ENCODE measurements at regions not wholly inside any gene's neighbourhood (a gene's known extent, or its start where the extent isn't known, plus 50 kb on each side); places are given as distances from the start of the nearest gene placed in this dataset.
"Not testable (repeated sequence)": the region's sequence is repeated elsewhere in the genome, so short reads cannot be mapped to it uniquely, and the experiment has no call there.

DNA sequence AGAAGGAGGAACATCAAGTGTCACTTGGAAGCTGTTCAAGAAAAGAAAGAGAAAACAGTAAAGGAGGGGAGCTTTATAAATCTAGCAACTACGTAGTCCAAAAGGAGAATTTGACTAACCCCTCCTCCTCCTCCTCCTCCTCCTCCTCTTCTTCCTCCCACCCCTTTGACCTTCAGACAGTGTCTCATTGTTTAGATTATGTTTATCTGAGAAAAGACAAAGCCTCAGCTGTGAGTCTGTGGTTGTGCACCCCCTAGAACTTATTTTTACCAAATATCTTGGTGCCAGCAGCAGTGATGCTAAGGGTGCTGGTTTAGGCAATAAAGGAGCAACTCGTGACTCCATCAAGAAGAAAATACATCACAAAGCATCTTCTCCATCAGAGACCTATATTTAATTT, 68.9 kb upstream of the BMP2K start:
- WGBS, 2 donors = 68 to 75% methylated on average over 2 of the region's 2 CpGs
- TF ChIP-seq POLR2A (IDR thresholded peaks at IDR 0.05) (no peak), CTCF (IDR thresholded peaks at IDR 0.05) (no peak)
- intact Hi-C loops (cut with DNase I; ENCODE audit: low total_unique reads) = no loop called here
- DNase-seq (ENCODE audit: low spot score in 2 of 2) = no peak
- H3K4me3 ChIP-seq (ENCODE audit: low read depth, poor library complexity, severe bottlenecking) = no peak overlapping the region

GRCh38 chr4:78707793-78708192, 68.4 kb upstream of the BMP2K start:
- no peak for DNase-seq (ENCODE audit: low spot score in 2 of 2)
- WGBS, 2 donors = 88 to 92% methylated on average over 5 of the region's 5 CpGs
- intact Hi-C loops (cut with DNase I; ENCODE audit: low total_unique reads) = no loop called here
- TF ChIP-seq CTCF (IDR thresholded peaks at IDR 0.05) = no peak
- no peak for TF ChIP-seq POLR2A (IDR thresholded peaks at IDR 0.05)
- H3K4me3 ChIP-seq (ENCODE audit: low read depth, poor library complexity, severe bottlenecking) = no peak overlapping the region

GRCh38 chr4:78710536-78710935, 65.6 kb upstream of the BMP2K start:
- intact Hi-C loops (cut with DNase I; ENCODE audit: low total_unique reads) = no loop called here
- H3K4me3 ChIP-seq (ENCODE audit: low read depth, poor library complexity, severe bottlenecking) = no peak overlapping the region
- TF ChIP-seq CTCF (IDR thresholded peaks at IDR 0.05) (no peak), POLR2A (IDR thresholded peaks at IDR 0.05) (no peak)
- DNase-seq (ENCODE audit: low spot score in 2 of 2) = no peak

DNA sequence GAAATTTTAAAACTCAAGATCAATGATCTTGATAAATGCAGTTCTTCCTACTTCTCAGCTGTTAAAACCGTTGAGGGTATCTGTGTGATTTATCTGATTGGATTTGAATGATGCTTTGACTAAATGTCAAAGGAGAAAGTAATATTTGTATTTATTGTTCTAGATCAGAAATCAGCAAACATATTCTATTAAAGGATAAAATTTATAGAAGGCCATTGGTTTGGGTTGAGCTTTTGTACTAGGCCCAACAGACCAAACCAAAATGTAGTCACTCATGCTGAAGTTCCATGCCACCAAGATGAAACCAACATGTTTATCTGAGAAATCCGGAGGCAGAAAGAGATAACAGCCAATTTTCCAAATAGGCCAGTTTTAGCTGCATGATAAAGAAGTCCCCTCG, 64.5 kb upstream of the BMP2K start:
- TF ChIP-seq POLR2A (IDR thresholded peaks at IDR 0.05) = no peak
- no peak for TF ChIP-seq CTCF (IDR thresholded peaks at IDR 0.05)
- intact Hi-C loops (cut with DNase I; ENCODE audit: low total_unique reads) = no loop called here
- 82 to 90% methylated on average over 3 of the region's 3 CpGs for WGBS, 2 donors
- no peak for DNase-seq (ENCODE audit: low spot score in 2 of 2)
- no peak overlapping the region for H3K4me3 ChIP-seq (ENCODE audit: low read depth, poor library complexity, severe bottlenecking)

- DNase-seq (ENCODE audit: low spot score in 2 of 2); intact Hi-C loops (cut with DNase I; ENCODE audit: low total_unique reads); H3K4me3 ChIP-seq (ENCODE audit: low read depth, poor library complexity, severe bottlenecking): not testable (repeated sequence)
- 91 to 98% methylated on average over 4 of the region's 4 CpGs for WGBS, 2 donors
Observed at GRCh38 chr4:78714598-78714997, 61.6 kb upstream of the BMP2K start.

- DNase-seq (ENCODE audit: low spot score in 2 of 2); H3K4me3 ChIP-seq (ENCODE audit: low read depth, poor library complexity, severe bottlenecking); intact Hi-C loops (cut with DNase I; ENCODE audit: low total_unique reads): not testable (repeated sequence)
- WGBS, 2 donors = 81 to 88% methylated on average over 6 of the region's 6 CpGs
Observed at GRCh38 chr4:78715372-78715771, 60.8 kb upstream of the BMP2K start.

- H3K4me3 ChIP-seq (ENCODE audit: low read depth, poor library complexity, severe bottlenecking); intact Hi-C loops (cut with DNase I; ENCODE audit: low total_unique reads); DNase-seq (ENCODE audit: low spot score in 2 of 2): not testable (repeated sequence)
- WGBS, 2 donors = 89 to 92% methylated on average over 8 of the region's 8 CpGs
Observed at GRCh38 chr4:78717712-78718111, 58.4 kb upstream of the BMP2K start.

DNA sequence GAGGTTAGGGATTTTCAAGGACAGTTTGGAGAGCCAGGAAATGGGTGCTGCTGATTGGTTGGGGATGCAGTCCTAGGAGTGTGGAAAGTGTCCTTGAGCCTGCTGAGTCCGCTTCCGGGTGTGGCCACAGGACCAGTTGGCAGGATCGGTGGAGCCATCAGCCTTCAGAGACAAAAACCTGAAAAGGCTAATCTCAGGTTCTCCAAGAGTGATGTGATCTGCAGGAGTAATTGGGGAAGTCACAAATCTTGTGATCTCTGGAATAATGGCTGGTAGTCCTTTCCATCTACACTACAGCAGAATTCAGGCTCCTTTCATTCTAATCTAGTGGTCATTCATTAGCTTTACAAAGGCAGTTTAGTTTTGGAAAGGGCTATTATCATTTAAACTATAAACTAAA, 55.9 kb upstream of the BMP2K start:
- 76 to 84% methylated on average over 3 of the region's 3 CpGs for WGBS, 2 donors
- no peak for TF ChIP-seq CTCF (IDR thresholded peaks at IDR 0.05)
- no peak for TF ChIP-seq POLR2A (IDR thresholded peaks at IDR 0.05)
- DNase-seq (ENCODE audit: low spot score in 2 of 2) = no peak
- intact Hi-C loops (cut with DNase I; ENCODE audit: low total_unique reads) = no loop called here
- H3K4me3 ChIP-seq (ENCODE audit: low read depth, poor library complexity, severe bottlenecking) = no peak overlapping the region
